CD14-positive monocyte (primary cell): ENCODE measurements at regions not wholly inside any gene's neighbourhood (a gene's known extent, or its start where the extent isn't known, plus 50 kb on each side); places are given as distances from the start of the nearest gene placed in this dataset.

ENCODE experiments used
- DNase-seq, 3 donors: peaks; one replicate each; pipeline ENCODE4 v3.0.0-alpha.2; 2011 to 2022
- H2AFZ ChIP-seq: 2 replicates; pipeline ENCODE4 v1.6.0; 2012; ENCODE audit warnings: mild to moderate bottlenecking, low read depth, low read length, inconsistent platforms; ENCODE audit not compliant: insufficient read depth, poor library complexity, severe bottlenecking
- H3K27ac ChIP-seq, 2 donors: 1 replicate in 1 of 2; 2 replicates in 1 of 2; pipeline ENCODE4 v1.5.1; 2012 to 2013; ENCODE audit warnings: low read length in 2 of 2, control low read depth in 1 of 2, inconsistent platforms in 1 of 2, low read depth in 1 of 2, mild to moderate bottlenecking in 1 of 2
- H3K27me3 ChIP-seq, 2 donors: one replicate each; pipeline versions ENCODE4 v1.6.0 to v1.6.1; 2011 to 2013; ENCODE audit warnings: low read length in 2 of 2; ENCODE audit not compliant: control insufficient read depth in 2 of 2, insufficient read depth in 2 of 2
- H3K36me3 ChIP-seq, 2 donors: replicated peaks in 1 of 2; 1 replicate in 1 of 2; 2 replicates in 1 of 2; pipeline versions ENCODE4 v1.5.1 to v1.6.1; 2012 to 2013; ENCODE audit warnings: low read length in 2 of 2, control low read depth in 1 of 2, inconsistent platforms in 1 of 2, mild to moderate bottlenecking in 1 of 2; ENCODE audit not compliant: insufficient read depth in 2 of 2, control insufficient read depth in 1 of 2
- H3K4me1 ChIP-seq, 2 donors: 1 replicate in 1 of 2; 2 replicates in 1 of 2; pipeline versions ENCODE4 v1.5.1 to v1.6.1; 2012 to 2013; ENCODE audit warnings: low read length in 2 of 2, control low read depth in 1 of 2, inconsistent platforms in 1 of 2, mild to moderate bottlenecking in 1 of 2, moderate library complexity in 1 of 2; ENCODE audit not compliant: insufficient read depth in 2 of 2, control insufficient read depth in 1 of 2
- H3K4me2 ChIP-seq: replicated peaks from 2 replicates; pipeline ENCODE3; 2012; ENCODE audit warnings: low read length, moderate library complexity, mild to moderate bottlenecking; ENCODE audit not compliant: poor library complexity, severe bottlenecking; ENCODE audit errors: extremely low read depth
- H3K4me3 ChIP-seq, 3 experiments: fragments of 200-600 bp in 1 of 3; sonication (generic) in 1 of 3; replicated peaks in 1 of 3; 1 replicate in 2 of 3; 2 replicates in 1 of 3; pipeline ENCODE4 v1.5.1; 2011 to 2013; ENCODE audit warnings: low read length in 3 of 3, mild to moderate bottlenecking in 3 of 3, control low read depth in 2 of 3, low read depth in 2 of 3, inconsistent platforms in 1 of 3, moderate library complexity in 1 of 3
- H3K79me2 ChIP-seq: 2 replicates; pipeline ENCODE4 v1.6.0; 2012; ENCODE audit warnings: mild to moderate bottlenecking, control low read depth, inconsistent platforms, low read length, moderate library complexity; ENCODE audit not compliant: insufficient read depth
- H3K9ac ChIP-seq: 2 replicates; pipeline ENCODE4 v1.6.0; 2017; ENCODE audit warnings: low read length, mild to moderate bottlenecking; ENCODE audit not compliant: insufficient read depth, poor library complexity, severe bottlenecking
- H3K9me3 ChIP-seq, 2 donors: replicated peaks in 1 of 2; 1 replicate in 1 of 2; 2 replicates in 1 of 2; pipeline versions ENCODE4 v1.5.1 to v1.6.1; 2012 to 2013; ENCODE audit warnings: low read length in 2 of 2, control low read depth in 1 of 2; ENCODE audit not compliant: control insufficient read depth in 1 of 2, insufficient read depth in 1 of 2
- H4K20me1 ChIP-seq: 2 replicates; pipeline ENCODE4 v1.6.0; 2012; ENCODE audit warnings: mild to moderate bottlenecking, low read length, control low read depth, moderate library complexity; ENCODE audit not compliant: insufficient read depth
- H3K27ac Mint-ChIP-seq, 7 donors: one replicate each; pipeline ENCODE4 v1.8.0; 2020; ENCODE audit warnings: mild to moderate bottlenecking in 7 of 7, mixed read lengths in 7 of 7, moderate library complexity in 6 of 7, inconsistent platforms in 2 of 7
- H3K27me3 Mint-ChIP-seq, 3 donors: one replicate each; pipeline ENCODE4 v1.8.0; 2021 to 2022; ENCODE audit warnings: low read depth in 3 of 3, mild to moderate bottlenecking in 3 of 3, mixed read lengths in 3 of 3, moderate library complexity in 3 of 3, inconsistent platforms in 1 of 3
- H3K36me3 Mint-ChIP-seq, 2 donors: one replicate each; pipeline ENCODE4 v1.8.0; 2020; ENCODE audit warnings: mixed read lengths in 2 of 2, inconsistent platforms in 1 of 2, mild to moderate bottlenecking in 1 of 2
- H3K4me1 Mint-ChIP-seq: one replicate; pipeline ENCODE4 v1.8.0; 2020; ENCODE audit warnings: mild to moderate bottlenecking, mixed read lengths
- H3K4me3 Mint-ChIP-seq, 2 donors: one replicate each; pipeline ENCODE4 v1.8.0; 2020; ENCODE audit warnings: mild to moderate bottlenecking in 2 of 2, mixed read lengths in 2 of 2, moderate library complexity in 1 of 2
- H3K9me3 Mint-ChIP-seq, 7 donors: one replicate each; pipeline ENCODE4 v1.8.0; 2020 to 2022; ENCODE audit warnings: mixed read lengths in 7 of 7, mild to moderate bottlenecking in 6 of 7, moderate library complexity in 6 of 7, inconsistent platforms in 2 of 7
- WGBS: methylation state at CpG from one replicate; pipeline ENCODE4 v1.1.5; 2013; ENCODE audit warnings: missing lambda C conversion rate; ENCODE audit not compliant: insufficient coverage; 5-methylcytosine and 5-hydroxymethylcytosine counted together
- intact Hi-C, 2 donors: fragments of 100-400 bp; cut with micrococcal nuclease; formaldehyde crosslinking; loops; one replicate each; pipeline versions ENCODE4 v1.15.0 to v1.15.1; 2023
- TF ChIP-seq, protein P1 (sequence below): fragments of 200-600 bp; IDR thresholded peaks from one replicate; pipeline ENCODE4 v1.8.0; 2022; ENCODE audit warnings: antibody characterized with exemption, mild to moderate bottlenecking

DNA sequence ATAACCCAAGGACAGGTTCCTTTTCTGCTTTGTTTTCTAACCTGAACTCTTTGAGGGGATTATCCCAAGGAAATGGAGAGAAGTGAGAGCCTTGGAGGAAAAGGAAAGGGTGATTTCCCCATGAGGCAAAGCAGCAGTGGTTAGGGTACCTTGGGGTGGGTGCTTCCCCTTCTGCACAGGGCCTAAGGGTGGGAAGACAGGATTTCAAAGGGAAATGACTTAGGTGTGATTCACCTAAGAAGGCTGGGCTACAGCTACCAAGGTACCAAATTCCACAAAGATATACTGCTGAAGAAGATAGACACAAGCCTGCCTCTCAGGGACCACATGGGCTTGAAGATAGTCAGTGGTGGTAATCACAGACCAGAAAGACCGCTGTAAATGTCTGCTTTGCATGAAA is 325.3 kb upstream of the DPH6 start:
- TF ChIP-seq, protein P1, sequence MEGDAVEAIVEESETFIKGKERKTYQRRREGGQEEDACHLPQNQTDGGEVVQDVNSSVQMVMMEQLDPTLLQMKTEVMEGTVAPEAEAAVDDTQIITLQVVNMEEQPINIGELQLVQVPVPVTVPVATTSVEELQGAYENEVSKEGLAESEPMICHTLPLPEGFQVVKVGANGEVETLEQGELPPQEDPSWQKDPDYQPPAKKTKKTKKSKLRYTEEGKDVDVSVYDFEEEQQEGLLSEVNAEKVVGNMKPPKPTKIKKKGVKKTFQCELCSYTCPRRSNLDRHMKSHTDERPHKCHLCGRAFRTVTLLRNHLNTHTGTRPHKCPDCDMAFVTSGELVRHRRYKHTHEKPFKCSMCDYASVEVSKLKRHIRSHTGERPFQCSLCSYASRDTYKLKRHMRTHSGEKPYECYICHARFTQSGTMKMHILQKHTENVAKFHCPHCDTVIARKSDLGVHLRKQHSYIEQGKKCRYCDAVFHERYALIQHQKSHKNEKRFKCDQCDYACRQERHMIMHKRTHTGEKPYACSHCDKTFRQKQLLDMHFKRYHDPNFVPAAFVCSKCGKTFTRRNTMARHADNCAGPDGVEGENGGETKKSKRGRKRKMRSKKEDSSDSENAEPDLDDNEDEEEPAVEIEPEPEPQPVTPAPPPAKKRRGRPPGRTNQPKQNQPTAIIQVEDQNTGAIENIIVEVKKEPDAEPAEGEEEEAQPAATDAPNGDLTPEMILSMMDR = no peak
- H3K9me3 Mint-ChIP-seq = peaks cover 0 to 6% (median 5%) of the 10 kb centered on the region in 7 donors
- Histone ChIP-seq H3K4me3 (no peak overlapping the region), H4K20me1 (no peaks in the 10 kb centered on the region), H3K36me3 (no peaks in the 10 kb centered on the region), H3K27ac (no peak overlapping the region), H3K27me3 (no peaks in the 10 kb centered on the region), H3K4me1 (no peaks in the 10 kb centered on the region), H3K79me2 (no peaks in the 10 kb centered on the region), H2AFZ (no peak overlapping the region), H3K9me3 (peaks cover 3 to 5% of the 10 kb centered on the region in 2 donors), H3K9ac (no peak overlapping the region), H3K4me2 (no peak overlapping the region)
- DNase-seq = no peak
- no peak overlapping the region for H3K27ac Mint-ChIP-seq
- WGBS = 100% methylated on average over 1 of the region's 1 CpG
- no peak overlapping the region for H3K4me3 Mint-ChIP-seq
- peaks cover 0 to 1% (median 0%) of the 10 kb centered on the region in 3 donors for H3K27me3 Mint-ChIP-seq
- intact Hi-C loops = no loop called here
- no peaks in the 10 kb centered on the region for H3K36me3 Mint-ChIP-seq
- no peaks in the 10 kb centered on the region for H3K4me1 Mint-ChIP-seq

DNA sequence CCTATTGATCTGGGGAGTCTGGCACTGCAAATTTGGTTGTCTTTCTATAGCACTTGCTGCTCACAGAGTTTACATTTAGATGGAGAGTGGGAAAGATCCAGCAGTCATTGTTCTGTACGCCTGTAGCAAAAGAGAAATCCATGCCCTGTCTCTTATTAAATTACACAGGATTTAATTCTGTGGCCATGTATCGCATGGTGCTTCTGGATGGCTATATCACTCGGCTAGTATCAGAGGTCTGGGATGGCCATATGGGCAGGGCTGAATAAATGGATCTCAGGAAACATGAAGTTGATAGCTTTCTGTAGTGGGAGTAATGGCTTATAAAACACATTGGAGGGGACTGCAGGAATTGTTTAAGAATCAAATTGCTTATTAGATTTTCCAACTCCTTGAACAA is 325.8 kb upstream of the DPH6 start:
- intact Hi-C loops = no loop called here
- no peak overlapping the region for H3K27ac Mint-ChIP-seq

More for the DNA sequence above, 325.8 kb upstream of the DPH6 start:
- H3K9me3 Mint-ChIP-seq = peaks cover 0 to 6% (median 5%) of the 10 kb centered on the region in 7 donors
- DNase-seq = no peak
- H3K27me3 Mint-ChIP-seq = peaks cover 0 to 1% (median 0%) of the 10 kb centered on the region in 3 donors
- no peaks in the 10 kb centered on the region for H3K4me1 Mint-ChIP-seq
- H3K4me1 ChIP-seq = no peaks in the 10 kb centered on the region
- H3K27me3 ChIP-seq = no peaks in the 10 kb centered on the region
- no peaks in the 10 kb centered on the region for H3K79me2 ChIP-seq
- H3K4me3 Mint-ChIP-seq = no peak overlapping the region
- WGBS = no CpG with 5 or more reads among the region's 3 CpGs
- no peak overlapping the region for H3K27ac ChIP-seq
- H4K20me1 ChIP-seq = no peaks in the 10 kb centered on the region
- peaks cover 3% of the 10 kb centered on the region in 2 donors for H3K9me3 ChIP-seq
- no peaks in the 10 kb centered on the region for H3K36me3 ChIP-seq
- no peaks in the 10 kb centered on the region for H3K36me3 Mint-ChIP-seq
- TF ChIP-seq, protein P1 = no peak
- H2AFZ ChIP-seq = no peak overlapping the region
- no peak overlapping the region for H3K4me2 ChIP-seq
- no peak overlapping the region for H3K9ac ChIP-seq
- no peak overlapping the region for H3K4me3 ChIP-seq
